Endothelial cell of umbilical vein (primary cell): ENCODE measurements at regions not wholly inside any gene's neighbourhood (a gene's known extent, or its start where the extent isn't known, plus 50 kb on each side); places are given as distances from the start of the nearest gene placed in this dataset.

Experiments used
- CTCF ChIP-seq, 2 donors: IDR thresholded peaks; 1 replicate in 1 of 2; 2 replicates in 1 of 2; pipeline ENCODE4 v1.5.1; 2011; ENCODE audit warnings: low read length in 2 of 2, mild to moderate bottlenecking in 2 of 2, moderate library complexity in 2 of 2, control low read depth in 1 of 2, inconsistent platforms in 1 of 2, low read depth in 1 of 2; ENCODE audit not compliant: insufficient read depth in 1 of 2; ENCODE audit errors: extremely low read depth in 1 of 2
- POLR2A ChIP-seq: IDR thresholded peaks from 2 replicates; pipeline ENCODE4 v1.6.1; 2012; ENCODE audit warnings: low read depth, mild to moderate bottlenecking, control low read depth, low read length

- TF ChIP-seq POLR2A: no peak
- no peak for TF ChIP-seq CTCF (IDR thresholded peaks at IDR 0.05; ENCODE audit: extremely low read depth in 1 of 2, insufficient read depth in 1 of 2, low read depth in 1 of 2, low read length in 2 of 2)
Observed at GRCh38 chr1:188065917-188066316, 1237.2 kb downstream of the PLA2G4A start.
